ENCODE measurements at regions not wholly inside any gene's neighbourhood (a gene's known extent, or its start where the extent isn't known, plus 50 kb on each side); places are given as distances from the start of the nearest gene placed in this dataset.

- WGBS (ENCODE audit: low lambda C conversion rate, missing lambda C conversion rate), result 69% methylated on average over 4 of the region's 4 CpGs
- DNase-seq (ENCODE audit: low spot score), result no peak
These were observed 188.2 kb upstream of the APCDD1 start for GRCh38 chr18:10266334-10266590.

GRCh38 chr18:10269261-10269660 lies 185.2 kb upstream of the APCDD1 start:
- no peaks in the 10 kb centered on the region for H3K9me2 ChIP-seq (replicated peaks; ENCODE audit: insufficient read depth)

More at GRCh38 chr18:10266334-10266590, 188.2 kb upstream of the APCDD1 start:
- no peak overlapping the region for H3K4me2 ChIP-seq
- no peak overlapping the region for H2AFZ ChIP-seq
- no peak overlapping the region for H3K4me3 ChIP-seq
- H4K20me1 ChIP-seq (ENCODE audit: insufficient read depth, poor library complexity, severe bottlenecking), result no peaks in the 10 kb centered on the region
- H3K9me2 ChIP-seq (replicated peaks; ENCODE audit: insufficient read depth), result no peaks in the 10 kb centered on the region
- no peaks in the 10 kb centered on the region for H3K9me3 ChIP-seq (ENCODE audit: low read depth)
- peaks cover 9% of the 10 kb centered on the region for H3K4me1 ChIP-seq (ENCODE audit: insufficient read depth)
- TF ChIP-seq EZH2phosphoT487 (IDR thresholded peaks at IDR 0.05; ENCODE audit: low read depth, severe bottlenecking, unreplicated experiment), result no peak
- TF ChIP-seq CTCF (IDR thresholded peaks at IDR 0.05; ENCODE audit: poor library complexity), result no peak
- TF ChIP-seq EZH2 (IDR thresholded peaks at IDR 0.05; ENCODE audit: borderline replicate concordance), result no peak
- H3K27ac ChIP-seq, result no peak overlapping the region
- no peaks in the 10 kb centered on the region for H3K36me3 ChIP-seq (replicated peaks; ENCODE audit: insufficient read depth, low read depth)
- no peaks in the 10 kb centered on the region for H3K27me3 ChIP-seq
- H3K79me2 ChIP-seq, result no peaks in the 10 kb centered on the region

GRCh38 chr18:10270151-10270571 lies 184.3 kb upstream of the APCDD1 start:
- no peak overlapping the region for H3K4me3 ChIP-seq
- H3K36me3 ChIP-seq (replicated peaks; ENCODE audit: insufficient read depth, low read depth), result no peaks in the 10 kb centered on the region
- H3K4me1 ChIP-seq (ENCODE audit: insufficient read depth), result peaks cover 9% of the 10 kb centered on the region
- no peaks in the 10 kb centered on the region for H3K9me3 ChIP-seq (ENCODE audit: low read depth)
- no peak for DNase-seq (ENCODE audit: low spot score)
- peak overlapping the region; percentile 31 for H3K27ac ChIP-seq
- no peaks in the 10 kb centered on the region for H3K9me2 ChIP-seq (replicated peaks; ENCODE audit: insufficient read depth)
- 62% methylated on average over 8 of the region's 8 CpGs for WGBS (ENCODE audit: low lambda C conversion rate, missing lambda C conversion rate)
- peak overlapping the region; percentile 17 for H2AFZ ChIP-seq
- no peak overlapping the region for H3K4me2 ChIP-seq
- H3K79me2 ChIP-seq, result no peaks in the 10 kb centered on the region
- H4K20me1 ChIP-seq (ENCODE audit: insufficient read depth, poor library complexity, severe bottlenecking), result no peaks in the 10 kb centered on the region
- H3K27me3 ChIP-seq, result no peaks in the 10 kb centered on the region
- TF ChIP-seq EZH2 (IDR thresholded peaks at IDR 0.05; ENCODE audit: borderline replicate concordance) (no peak), CTCF (IDR thresholded peaks at IDR 0.05; ENCODE audit: poor library complexity) (no peak), EZH2phosphoT487 (IDR thresholded peaks at IDR 0.05; ENCODE audit: low read depth, severe bottlenecking, unreplicated experiment) (no peak)

More at GRCh38 chr18:10269261-10269660, 185.2 kb upstream of the APCDD1 start:
- no peaks in the 10 kb centered on the region for H3K27me3 ChIP-seq
- peaks cover 9% of the 10 kb centered on the region for H3K4me1 ChIP-seq (ENCODE audit: insufficient read depth)
- H3K9me3 ChIP-seq (ENCODE audit: low read depth), result no peaks in the 10 kb centered on the region
- WGBS (ENCODE audit: low lambda C conversion rate, missing lambda C conversion rate), result 83% methylated on average over 1 of the region's 1 CpG
- TF ChIP-seq CTCF (IDR thresholded peaks at IDR 0.05; ENCODE audit: poor library complexity) (no peak), EZH2phosphoT487 (IDR thresholded peaks at IDR 0.05; ENCODE audit: low read depth, severe bottlenecking, unreplicated experiment) (no peak), EZH2 (IDR thresholded peaks at IDR 0.05; ENCODE audit: borderline replicate concordance) (no peak)
- H3K4me2 ChIP-seq, result no peak overlapping the region
- no peak overlapping the region for H3K27ac ChIP-seq
- no peaks in the 10 kb centered on the region for H4K20me1 ChIP-seq (ENCODE audit: insufficient read depth, poor library complexity, severe bottlenecking)
- H3K4me3 ChIP-seq, result no peak overlapping the region
- H3K36me3 ChIP-seq (replicated peaks; ENCODE audit: insufficient read depth, low read depth), result no peaks in the 10 kb centered on the region
- no peak for DNase-seq (ENCODE audit: low spot score)
- no peak overlapping the region for H2AFZ ChIP-seq
- no peaks in the 10 kb centered on the region for H3K79me2 ChIP-seq

- WGBS (ENCODE audit: low lambda C conversion rate, missing lambda C conversion rate), result 98% methylated on average over 4 of the region's 4 CpGs
- Histone ChIP-seq H3K4me2 (no peak overlapping the region), H3K9me3 (ENCODE audit: low read depth) (no peaks in the 10 kb centered on the region), H3K27ac (no peak overlapping the region), H3K36me3 (replicated peaks; ENCODE audit: insufficient read depth, low read depth) (no peaks in the 10 kb centered on the region), H3K9me2 (replicated peaks; ENCODE audit: insufficient read depth) (no peaks in the 10 kb centered on the region), H3K79me2 (no peaks in the 10 kb centered on the region), H3K4me1 (ENCODE audit: insufficient read depth) (peaks cover 9% of the 10 kb centered on the region), H2AFZ (no peak overlapping the region), H3K4me3 (no peak overlapping the region), H3K27me3 (no peaks in the 10 kb centered on the region), H4K20me1 (ENCODE audit: insufficient read depth, poor library complexity, severe bottlenecking) (no peaks in the 10 kb centered on the region)
- TF ChIP-seq EZH2phosphoT487 (IDR thresholded peaks at IDR 0.05; ENCODE audit: low read depth, severe bottlenecking, unreplicated experiment) (no peak), CTCF (IDR thresholded peaks at IDR 0.05; ENCODE audit: poor library complexity) (no peak), EZH2 (IDR thresholded peaks at IDR 0.05; ENCODE audit: borderline replicate concordance) (no peak)
- no peak for DNase-seq (ENCODE audit: low spot score)
These were observed 183.0 kb upstream of the APCDD1 start for GRCh38 chr18:10271481-10271880.

Measured in hepatocyte (in vitro differentiated cells).